Fibroblast of lung (primary cell): ENCODE measurements at regions not wholly inside any gene's neighbourhood (a gene's known extent, or its start where the extent isn't known, plus 50 kb on each side); places are given as distances from the start of the nearest gene placed in this dataset.
"Not testable (repeated sequence)": the region's sequence is repeated elsewhere in the genome, so short reads cannot be mapped to it uniquely, and the experiment has no call there.

Experiments used
- DNase-seq, 2 donors: peaks; one replicate each; pipeline versions ENCODE4 v3.0.0 to v3.0.0-alpha.2; 2010; ENCODE audit warnings: low read depth in 2 of 2
- H2AFZ ChIP-seq: 2 replicates; pipeline ENCODE4 v1.5.1; 2012; ENCODE audit warnings: low read length, control low read depth, inconsistent platforms
- H3K27ac ChIP-seq: 2 replicates; pipeline ENCODE4 v1.5.1; 2011; ENCODE audit warnings: low read length, control low read depth; ENCODE audit not compliant: insufficient read depth
- H3K27me3 ChIP-seq: 2 replicates; pipeline ENCODE4 v1.5.1; 2011; ENCODE audit warnings: mild to moderate bottlenecking, low read length; ENCODE audit not compliant: control insufficient read depth, insufficient read depth
- H3K36me3 ChIP-seq: 2 replicates; pipeline ENCODE4 v1.5.1; 2011; ENCODE audit warnings: low read length; ENCODE audit not compliant: control insufficient read depth, insufficient read depth
- H3K4me1 ChIP-seq: 2 replicates; pipeline ENCODE4 v1.5.1; 2011; ENCODE audit warnings: low read length; ENCODE audit not compliant: control insufficient read depth, insufficient read depth; ENCODE audit errors: extremely low read depth
- H3K4me2 ChIP-seq: 2 replicates; pipeline ENCODE4 v1.5.1; 2011; ENCODE audit warnings: low read length, control low read depth; ENCODE audit not compliant: insufficient read depth; ENCODE audit errors: extremely low read depth
- H3K4me3 ChIP-seq, 4 experiments: fragments of 200-600 bp in 1 of 4; sonication (generic) in 1 of 4; replicated peaks in 1 of 4; 2 replicates each; pipeline ENCODE4 v1.5.1; 2011 to 2016; ENCODE audit warnings: low read length in 4 of 4, low read depth in 3 of 4, mild to moderate bottlenecking in 3 of 4, control low read depth in 2 of 4, inconsistent platforms in 1 of 4, mixed read lengths in 1 of 4; ENCODE audit not compliant: insufficient read depth in 1 of 4; ENCODE audit errors: control extremely low read depth in 1 of 4
- H3K79me2 ChIP-seq: 2 replicates; pipeline ENCODE4 v1.5.1; 2012; ENCODE audit warnings: mild to moderate bottlenecking, low read length, inconsistent platforms; ENCODE audit not compliant: control insufficient read depth, insufficient read depth
- H3K9ac ChIP-seq: 2 replicates; pipeline ENCODE4 v1.5.1; 2011; ENCODE audit warnings: mild to moderate bottlenecking, low read length, control low read depth; ENCODE audit not compliant: insufficient read depth
- H3K9me3 ChIP-seq: 2 replicates; pipeline ENCODE4 v1.5.1; 2012; ENCODE audit warnings: low read depth, low read length; ENCODE audit not compliant: control insufficient read depth, insufficient read depth
- H4K20me1 ChIP-seq: 2 replicates; pipeline ENCODE4 v1.5.1; 2011; ENCODE audit warnings: low read length; ENCODE audit not compliant: control insufficient read depth, insufficient read depth; ENCODE audit errors: extremely low read depth
- CTCF ChIP-seq, 2 donors: IDR thresholded peaks in 1 of 2; conservative IDR thresholded peaks in 1 of 2; 1 replicate in 1 of 2; 2 replicates in 1 of 2; pipeline ENCODE4 v1.5.1; 2011 to 2012; ENCODE audit warnings: low read length in 2 of 2, control low read depth in 1 of 2, inconsistent platforms in 1 of 2, low read depth in 1 of 2, mild to moderate bottlenecking in 1 of 2
- EZH2 ChIP-seq: IDR thresholded peaks from 2 replicates; pipeline ENCODE4 v1.5.1; 2012; ENCODE audit warnings: low read length, control low read depth, mild to moderate bottlenecking; ENCODE audit errors: missing control alignments

- no peak for DNase-seq
- Histone ChIP-seq H3K4me1 (no peaks in the 10 kb centered on the region), H3K36me3 (no peaks in the 10 kb centered on the region), H3K27me3 (no peaks in the 10 kb centered on the region), H3K27ac (no peak overlapping the region), H4K20me1 (no peaks in the 10 kb centered on the region), H2AFZ (no peak overlapping the region), H3K4me3 (no peak overlapping the region), H3K9me3 (no peaks in the 10 kb centered on the region), H3K79me2 (no peaks in the 10 kb centered on the region), H3K9ac (no peak overlapping the region), H3K4me2 (no peak overlapping the region)
- TF ChIP-seq EZH2: no peak
- TF ChIP-seq CTCF (conservative IDR thresholded peaks at IDR 0.05 in 1 of 2, IDR thresholded peaks at IDR 0.05 in 1 of 2; ENCODE audit: low read depth in 1 of 2, low read length in 2 of 2): no peak
These were observed 504.7 kb upstream of the MIS18BP1 start for GRCh38 chr14:45757655-45758054.

- H3K36me3 ChIP-seq, H3K27me3 ChIP-seq, H4K20me1 ChIP-seq, H3K4me2 ChIP-seq, H2AFZ ChIP-seq, H3K4me3 ChIP-seq, H3K79me2 ChIP-seq, H3K27ac ChIP-seq, H3K9ac ChIP-seq, H3K4me1 ChIP-seq, DNase-seq, H3K9me3 ChIP-seq: not testable (repeated sequence)
These were observed 503.4 kb upstream of the MIS18BP1 start for GRCh38 chr14:45756412-45756811.

- H2AFZ ChIP-seq: no peak overlapping the region
- no peaks in the 10 kb centered on the region for H3K36me3 ChIP-seq
- no peaks in the 10 kb centered on the region for H3K9me3 ChIP-seq
- TF ChIP-seq CTCF (conservative IDR thresholded peaks at IDR 0.05 in 1 of 2, IDR thresholded peaks at IDR 0.05 in 1 of 2; ENCODE audit: low read depth in 1 of 2, low read length in 2 of 2) (no peak), EZH2 (no peak)
- no peak overlapping the region for H3K27ac ChIP-seq
- H3K79me2 ChIP-seq: no peaks in the 10 kb centered on the region
- no peak overlapping the region for H3K4me2 ChIP-seq
- H3K9ac ChIP-seq: no peak overlapping the region
- DNase-seq: no peak
- H3K27me3 ChIP-seq: no peaks in the 10 kb centered on the region
- H4K20me1 ChIP-seq: no peaks in the 10 kb centered on the region
- no peaks in the 10 kb centered on the region for H3K4me1 ChIP-seq
- H3K4me3 ChIP-seq: no peak overlapping the region
These were observed 490.9 kb upstream of the MIS18BP1 start for GRCh38 chr14:45743884-45744283.

- Histone ChIP-seq H4K20me1 (no peaks in the 10 kb centered on the region), H3K9ac (no peak overlapping the region), H3K79me2 (no peaks in the 10 kb centered on the region), H3K36me3 (no peaks in the 10 kb centered on the region), H3K9me3 (no peaks in the 10 kb centered on the region), H3K27ac (no peak overlapping the region), H3K4me2 (no peak overlapping the region), H3K27me3 (no peaks in the 10 kb centered on the region), H3K4me1 (no peaks in the 10 kb centered on the region), H3K4me3 (no peak overlapping the region), H2AFZ (no peak overlapping the region)
- TF ChIP-seq CTCF (conservative IDR thresholded peaks at IDR 0.05 in 1 of 2, IDR thresholded peaks at IDR 0.05 in 1 of 2; ENCODE audit: low read depth in 1 of 2, low read length in 2 of 2) (no peak), EZH2 (no peak)
- no peak for DNase-seq
These were observed 489.2 kb upstream of the MIS18BP1 start for GRCh38 chr14:45742187-45742586.
